Effector memory CD8-positive, alpha-beta T cell (primary cell): ENCODE measurements at regions not wholly inside any gene's neighbourhood (a gene's known extent, or its start where the extent isn't known, plus 50 kb on each side); places are given as distances from the start of the nearest gene placed in this dataset.

Source experiments
- ATAC-seq: fragments of 150-1000 bp; cut with Tn5 transposase; replicated peaks from 2 replicates; pipeline ENCODE4 v1.10.0; 2021; ENCODE audit warnings: mild to moderate bottlenecking, moderate library complexity
- DNase-seq, 3 experiments: peaks; one replicate each; pipeline ENCODE4 v3.0.0; 2021
- H3K27ac Mint-ChIP-seq, 2 donors: one replicate each; pipeline ENCODE4 v1.8.0; 2022; ENCODE audit warnings: mild to moderate bottlenecking in 2 of 2, mixed read lengths in 2 of 2, moderate library complexity in 2 of 2
- H3K27me3 Mint-ChIP-seq, 2 donors: one replicate each; pipeline ENCODE4 v1.8.0; 2022; ENCODE audit warnings: mixed read lengths in 2 of 2
- H3K36me3 Mint-ChIP-seq: one replicate; pipeline ENCODE4 v1.8.0; 2022; ENCODE audit warnings: mild to moderate bottlenecking, moderate library complexity, mixed read lengths; ENCODE audit not compliant: insufficient read depth
- H3K4me1 Mint-ChIP-seq, 2 donors: one replicate each; pipeline ENCODE4 v1.8.0; 2022; ENCODE audit warnings: low read depth in 2 of 2, mixed read lengths in 2 of 2
- H3K4me3 Mint-ChIP-seq, 2 donors: one replicate each; pipeline ENCODE4 v1.8.0; 2022; ENCODE audit warnings: mild to moderate bottlenecking in 2 of 2, mixed read lengths in 2 of 2, moderate library complexity in 2 of 2
- H3K9me3 Mint-ChIP-seq, 2 donors: one replicate each; pipeline ENCODE4 v1.8.0; 2022; ENCODE audit warnings: mixed read lengths in 2 of 2

- H3K27me3 Mint-ChIP-seq = peaks cover 0 to 12% of the 10 kb centered on the region in 2 donors
- no peaks in the 10 kb centered on the region for H3K9me3 Mint-ChIP-seq
- no peak overlapping the region for H3K4me3 Mint-ChIP-seq
- no peaks in the 10 kb centered on the region for H3K36me3 Mint-ChIP-seq
- no peak overlapping the region for H3K27ac Mint-ChIP-seq
- DNase-seq = no peak
- H3K4me1 Mint-ChIP-seq = no peaks in the 10 kb centered on the region
- no peak for ATAC-seq
Measured at GRCh38 chr13:40343550-40344269, 322.7 kb downstream of the FOXO1 start.

GRCh38 chr13:40344270-40345148, 321.9 kb downstream of the FOXO1 start:
- H3K27me3 Mint-ChIP-seq = peaks cover 0 to 12% of the 10 kb centered on the region in 2 donors
- H3K27ac Mint-ChIP-seq = peak overlapping the region in 1 of 2 donors; percentile 34
- no peaks in the 10 kb centered on the region for H3K4me1 Mint-ChIP-seq
- DNase-seq (no peak), ATAC-seq (no peak)
- no peak overlapping the region for H3K4me3 Mint-ChIP-seq
- H3K9me3 Mint-ChIP-seq = no peaks in the 10 kb centered on the region
- no peaks in the 10 kb centered on the region for H3K36me3 Mint-ChIP-seq

DNA sequence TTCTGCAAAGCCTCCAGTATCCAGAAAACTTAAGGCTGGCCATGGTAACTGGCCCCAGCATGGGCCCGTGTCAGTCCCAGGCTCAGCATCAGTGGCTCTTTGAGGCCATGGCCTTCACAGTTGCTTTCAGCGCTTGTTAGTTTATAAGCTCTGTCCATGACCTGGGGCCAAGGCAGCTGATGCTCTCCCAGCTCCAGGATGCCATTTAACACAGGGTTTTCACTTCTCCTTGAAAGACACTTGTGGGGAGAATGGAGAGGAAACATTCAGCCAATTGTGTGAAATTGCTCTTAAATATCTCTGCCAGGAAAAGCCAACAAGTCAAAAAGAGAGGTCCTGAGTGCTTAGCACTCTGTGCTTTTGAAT, 321.3 kb downstream of the FOXO1 start:
- ATAC-seq (no peak), DNase-seq (no peak)
- Mint-ChIP-seq H3K27ac (peak overlapping the region in 1 of 2 donors; percentile 34), H3K27me3 (peaks cover 0 to 12% of the 10 kb centered on the region in 2 donors), H3K36me3 (no peaks in the 10 kb centered on the region), H3K9me3 (no peaks in the 10 kb centered on the region), H3K4me1 (no peaks in the 10 kb centered on the region), H3K4me3 (no peak overlapping the region)

GRCh38 chr13:40345654-40346372, 320.6 kb downstream of the FOXO1 start:
- Mint-ChIP-seq H3K9me3 (no peaks in the 10 kb centered on the region), H3K4me3 (no peak overlapping the region), H3K27me3 (peaks cover 0 to 12% of the 10 kb centered on the region in 2 donors), H3K36me3 (no peaks in the 10 kb centered on the region), H3K27ac (no peak overlapping the region), H3K4me1 (no peaks in the 10 kb centered on the region)
- no peak for ATAC-seq
- DNase-seq = no peak

DNA sequence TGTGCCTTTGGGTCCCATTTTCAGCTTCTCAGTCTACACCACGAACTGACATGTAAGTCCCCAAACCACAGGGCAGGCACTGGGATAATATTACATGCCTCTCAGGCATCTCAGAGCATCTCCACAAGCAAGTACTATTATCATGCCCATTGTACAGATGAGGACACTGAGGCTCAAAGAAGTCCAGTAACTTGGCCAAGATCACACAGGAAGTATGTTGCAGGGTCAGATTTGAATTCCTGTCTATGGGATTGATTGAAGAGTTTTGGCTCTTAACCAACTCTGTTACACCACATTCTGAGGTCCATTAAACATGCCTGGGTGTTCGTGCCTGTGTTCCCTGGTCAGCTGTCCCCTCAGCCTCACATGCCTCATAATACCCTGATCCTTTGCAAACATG, 319.8 kb downstream of the FOXO1 start:
- no peak for ATAC-seq
- no peaks in the 10 kb centered on the region for H3K9me3 Mint-ChIP-seq
- H3K4me3 Mint-ChIP-seq = no peak overlapping the region
- peaks cover 0 to 12% of the 10 kb centered on the region in 2 donors for H3K27me3 Mint-ChIP-seq
- no peak for DNase-seq
- no peak overlapping the region for H3K27ac Mint-ChIP-seq
- H3K36me3 Mint-ChIP-seq = no peaks in the 10 kb centered on the region
- H3K4me1 Mint-ChIP-seq = no peaks in the 10 kb centered on the region

DNA sequence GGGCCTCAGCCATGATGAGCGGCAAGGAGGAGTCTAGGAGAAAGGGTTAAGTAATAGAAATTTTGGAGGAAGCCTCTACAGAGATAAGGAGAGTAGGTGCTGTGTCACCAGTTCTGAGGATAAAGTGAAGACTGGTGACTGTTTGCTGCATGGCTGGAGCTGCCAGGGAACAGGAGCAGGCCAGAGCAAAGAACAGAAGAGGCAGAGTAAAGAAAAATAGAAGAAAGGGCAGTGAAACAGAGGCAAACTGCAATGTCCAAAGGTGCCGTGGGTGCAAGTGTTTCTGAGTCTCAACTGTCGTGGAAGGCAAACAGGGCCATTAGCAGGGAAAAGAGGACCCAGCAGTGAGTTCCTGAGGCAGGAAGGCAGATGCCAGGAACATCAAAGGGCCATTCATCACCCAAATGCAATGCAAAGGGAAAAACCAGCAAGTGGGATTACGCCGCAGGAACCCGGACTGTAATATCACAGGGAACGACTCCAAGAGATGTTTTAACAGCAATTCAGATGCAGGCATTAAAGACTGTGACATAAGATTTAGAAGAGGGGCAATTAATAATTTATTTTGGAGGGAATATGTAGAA, 318.3 kb downstream of the FOXO1 start:
- peaks cover 0 to 3% of the 10 kb centered on the region in 2 donors for H3K4me1 Mint-ChIP-seq

DNA sequence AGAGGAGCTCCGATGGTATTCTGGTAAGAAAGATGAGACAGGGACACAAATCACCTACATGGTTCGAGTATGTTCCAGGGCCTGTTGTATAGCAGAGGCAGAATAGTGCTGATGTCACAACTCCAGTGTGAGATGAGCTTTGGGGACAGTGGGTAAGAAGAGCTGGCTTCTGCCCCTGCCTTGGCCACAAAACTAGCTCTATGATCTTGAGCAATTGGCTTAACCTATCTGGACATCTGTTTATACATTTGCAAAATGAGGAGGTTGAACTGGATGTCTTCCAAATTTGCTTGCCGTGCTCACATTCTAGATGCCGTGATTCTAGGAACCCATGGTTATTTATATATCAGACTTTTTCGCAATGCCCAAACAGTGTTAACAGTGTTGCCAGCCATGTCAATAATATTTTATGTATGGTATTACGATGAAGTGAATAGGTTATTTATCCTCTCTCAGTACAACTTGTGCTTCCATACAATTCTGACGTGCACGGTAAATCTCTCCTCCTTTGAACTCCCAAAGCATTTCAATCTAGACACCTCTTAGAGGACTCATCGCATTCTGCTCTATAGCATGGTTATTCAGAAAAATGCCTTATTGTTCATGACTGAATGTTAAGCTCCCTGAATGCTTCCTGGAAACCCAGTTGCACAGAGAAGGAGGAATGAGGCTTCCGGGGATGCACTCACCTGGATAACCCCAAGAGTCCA, 316.0 kb downstream of the FOXO1 start:
- ATAC-seq (no peak), DNase-seq (no peak)
- Mint-ChIP-seq H3K36me3 (no peaks in the 10 kb centered on the region), H3K27ac (no peak overlapping the region), H3K27me3 (peaks cover 0 to 12% of the 10 kb centered on the region in 2 donors), H3K4me1 (peaks cover 0 to 3% of the 10 kb centered on the region in 2 donors), H3K9me3 (no peaks in the 10 kb centered on the region), H3K4me3 (no peak overlapping the region)

More for the DNA sequence above, 318.3 kb downstream of the FOXO1 start:
- H3K4me3 Mint-ChIP-seq = no peak overlapping the region
- H3K27ac Mint-ChIP-seq = no peak overlapping the region
- H3K9me3 Mint-ChIP-seq = no peaks in the 10 kb centered on the region
- no peaks in the 10 kb centered on the region for H3K36me3 Mint-ChIP-seq
- DNase-seq = no peak
- ATAC-seq = no peak
- peaks cover 0 to 12% of the 10 kb centered on the region in 2 donors for H3K27me3 Mint-ChIP-seq

DNA sequence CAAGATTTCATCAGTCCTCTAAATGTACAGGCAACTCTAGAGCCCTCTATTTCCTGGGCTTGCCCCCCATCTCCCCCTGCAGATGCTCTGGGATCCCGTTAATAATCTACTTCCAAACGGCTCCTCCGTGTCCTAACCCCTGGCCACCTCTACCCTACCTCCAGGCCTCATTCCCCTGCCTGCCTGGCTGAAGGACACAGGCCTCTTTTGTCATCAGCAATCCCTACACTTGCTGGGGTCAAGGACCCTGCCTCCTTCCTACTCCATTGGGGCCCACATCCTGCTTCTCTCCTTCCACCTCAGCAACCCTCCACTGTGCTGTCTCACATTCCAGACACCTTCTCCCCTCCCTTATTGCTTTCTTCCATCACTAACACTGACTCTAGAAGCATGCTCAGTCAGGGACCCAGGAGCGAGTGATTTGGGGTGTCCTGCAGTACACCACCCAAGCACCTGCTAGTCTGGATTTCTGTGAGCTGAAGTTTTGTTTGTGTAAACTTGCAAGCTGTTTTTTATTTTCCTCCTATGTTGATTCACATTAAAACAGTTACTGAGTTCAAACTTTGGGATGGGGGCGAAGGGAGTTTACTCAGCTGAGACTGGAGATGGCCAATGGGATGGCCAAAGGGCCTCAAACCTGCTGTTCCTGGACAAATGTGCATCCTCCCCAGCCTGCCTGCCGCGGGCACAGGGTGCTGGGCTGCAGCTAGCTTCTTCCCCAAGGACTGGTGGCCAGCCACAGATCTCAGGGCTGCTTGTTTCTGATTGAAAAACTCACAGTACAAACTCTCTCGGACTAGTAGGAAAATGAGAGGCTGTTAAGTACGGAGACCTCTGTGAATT, 314.7 kb downstream of the FOXO1 start:
- DNase-seq (no peak), ATAC-seq (no peak)
- no peaks in the 10 kb centered on the region for H3K9me3 Mint-ChIP-seq
- H3K4me1 Mint-ChIP-seq = peaks cover 0 to 3% of the 10 kb centered on the region in 2 donors
- no peaks in the 10 kb centered on the region for H3K36me3 Mint-ChIP-seq
- no peak overlapping the region for H3K27ac Mint-ChIP-seq
- peaks cover 0 to under 1% of the 10 kb centered on the region in 2 donors for H3K27me3 Mint-ChIP-seq
- no peak overlapping the region for H3K4me3 Mint-ChIP-seq

DNA sequence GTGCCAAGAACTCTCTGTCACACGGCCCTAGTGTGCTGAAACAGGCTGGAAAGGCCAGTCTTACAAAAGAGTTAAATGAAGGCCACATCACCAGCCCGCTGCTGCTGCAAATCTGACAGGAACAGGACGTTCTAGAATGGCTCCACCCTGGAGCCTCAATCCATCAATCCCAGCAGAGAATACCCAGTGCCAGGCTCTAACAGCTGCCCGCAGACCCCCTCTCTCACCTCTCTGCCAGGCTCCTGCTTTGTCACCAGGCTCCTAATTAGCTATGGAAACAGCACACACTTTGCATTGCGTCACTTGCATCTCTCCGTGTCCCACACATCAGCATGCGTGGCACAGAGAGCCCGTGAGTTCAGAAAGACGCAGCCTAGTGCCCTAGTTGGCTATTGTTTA, 314.1 kb downstream of the FOXO1 start:
- peak overlapping the region in 1 of 2 donors; percentile 7 for H3K27ac Mint-ChIP-seq
- no peaks in the 10 kb centered on the region for H3K9me3 Mint-ChIP-seq
- H3K4me3 Mint-ChIP-seq = no peak overlapping the region
- no peak for ATAC-seq
- H3K4me1 Mint-ChIP-seq = peaks cover 0 to 3% of the 10 kb centered on the region in 2 donors
- H3K27me3 Mint-ChIP-seq = no peaks in the 10 kb centered on the region
- H3K36me3 Mint-ChIP-seq = no peaks in the 10 kb centered on the region
- DNase-seq = no peak

DNA sequence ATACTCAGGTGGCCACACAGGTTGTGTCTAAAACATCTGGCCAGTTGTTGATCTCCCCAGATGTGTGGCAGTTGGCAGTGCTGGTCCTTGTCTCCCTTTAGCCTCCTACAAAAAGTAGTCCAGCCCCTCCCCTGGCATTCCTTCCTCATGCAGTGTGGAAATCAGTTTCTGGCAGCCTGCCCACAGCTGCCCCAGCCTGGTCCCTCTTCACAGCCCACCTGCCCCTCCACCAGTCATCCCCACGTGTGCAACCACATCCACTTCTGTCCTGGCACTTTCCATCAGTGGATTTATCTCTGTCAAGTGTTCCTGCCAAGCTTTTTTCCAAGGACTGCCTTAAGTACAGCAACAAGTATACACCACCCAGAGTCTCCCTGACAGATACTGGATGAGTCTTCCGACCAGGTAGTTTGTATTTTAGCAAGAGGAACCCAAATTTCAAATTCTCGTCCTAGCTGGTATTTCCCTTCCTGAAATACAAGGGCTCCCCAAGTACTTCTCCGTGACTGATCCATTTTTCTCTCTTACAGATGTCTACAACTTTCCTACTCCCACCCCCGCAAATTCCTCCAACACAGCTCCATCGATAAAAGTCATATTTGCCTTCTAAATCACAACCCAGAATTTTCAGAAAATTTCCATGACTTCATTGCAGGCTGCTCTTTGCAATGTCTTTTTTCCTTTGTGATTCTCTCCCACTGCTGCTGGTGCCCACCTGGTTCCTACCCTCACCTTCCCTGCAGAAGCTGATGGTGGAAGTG, 313.5 kb downstream of the FOXO1 start:
- Mint-ChIP-seq H3K4me1 (peaks cover 0 to 3% of the 10 kb centered on the region in 2 donors), H3K36me3 (no peaks in the 10 kb centered on the region), H3K27ac (peak overlapping the region in 1 of 2 donors; percentile 7), H3K9me3 (no peaks in the 10 kb centered on the region), H3K4me3 (no peak overlapping the region), H3K27me3 (no peaks in the 10 kb centered on the region)
- DNase-seq = no peak
- no peak for ATAC-seq

DNA sequence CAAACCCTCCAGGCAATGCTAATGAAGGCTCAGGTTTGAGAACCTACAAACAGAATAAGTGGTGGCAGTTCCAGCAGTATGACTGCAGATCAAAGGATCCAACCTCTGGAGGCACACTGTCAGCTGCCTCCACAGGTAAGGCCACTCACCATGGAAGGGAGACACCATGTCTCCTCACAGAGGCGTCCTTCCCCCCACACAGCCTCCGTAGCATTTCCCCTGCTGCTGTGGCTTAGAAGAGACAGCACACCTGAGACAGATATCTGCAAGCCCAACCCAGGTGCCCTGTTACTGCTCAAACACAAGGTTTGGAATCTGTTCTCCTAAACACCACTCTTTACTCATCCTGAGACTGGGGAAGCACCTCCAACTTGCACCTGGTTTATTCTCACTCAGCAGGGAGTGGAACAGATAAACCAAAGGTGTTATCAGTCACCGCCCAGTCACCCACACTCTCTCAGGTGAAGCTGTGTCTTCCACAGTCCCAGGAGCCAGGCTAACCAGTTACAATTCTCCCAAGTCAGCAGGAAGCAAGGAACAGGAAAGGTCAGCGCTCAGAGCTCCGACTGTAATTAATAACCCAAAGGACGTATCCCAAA, 311.2 kb downstream of the FOXO1 start:
- H3K9me3 Mint-ChIP-seq = no peaks in the 10 kb centered on the region
- H3K27me3 Mint-ChIP-seq = no peaks in the 10 kb centered on the region
- H3K36me3 Mint-ChIP-seq = no peaks in the 10 kb centered on the region
- ATAC-seq = no peak
- DNase-seq = no peak
- peaks cover 0 to 3% of the 10 kb centered on the region in 2 donors for H3K4me1 Mint-ChIP-seq
- no peak overlapping the region for H3K4me3 Mint-ChIP-seq
- no peak overlapping the region for H3K27ac Mint-ChIP-seq
